A549 (cell line): ENCODE measurements at regions not wholly inside any gene's neighbourhood (a gene's known extent, or its start where the extent isn't known, plus 50 kb on each side); places are given as distances from the start of the nearest gene placed in this dataset.

ENCODE experiments used
- CEBPB ChIP-seq, 2 experiments: fragments of >200 bp in 1 of 2; sonication (Bioruptor Twin) in 1 of 2; formaldehyde crosslinking in 1 of 2; IDR thresholded peaks; 2 replicates each; pipeline ENCODE4 v1.6.1; 2012 to 2016
- EP300 ChIP-seq, 2 experiments: fragments of >200 bp; sonication (Bioruptor Twin); formaldehyde crosslinking; IDR thresholded peaks; 2 replicates in 1 of 2; 3 replicates in 1 of 2; pipeline ENCODE4 v1.6.1; 2016 to 2017
- MAFK ChIP-seq: fragments of 450-650 bp; IDR thresholded peaks from 2 replicates; pipeline ENCODE4 v1.6.1; 2014; ENCODE audit not compliant: partially characterized antibody
- MYC ChIP-seq: IDR thresholded peaks from 2 replicates; pipeline ENCODE4 v1.6.1; 2012; ENCODE audit warnings: mild to moderate bottlenecking, inconsistent platforms, low read length, improper control_type of control experiment, borderline replicate concordance
- POLR2A ChIP-seq: IDR thresholded peaks from 2 replicates; pipeline ENCODE4 v1.6.1; 2012; ENCODE audit warnings: mild to moderate bottlenecking, low read length
- TF ChIP-seq, protein P1 (sequence below): IDR thresholded peaks from 2 replicates; pipeline ENCODE4 v1.6.1; 2012
- TF ChIP-seq, protein P2 (sequence below): fragments of >200 bp; sonication (Bioruptor Twin); formaldehyde crosslinking; IDR thresholded peaks from 3 replicates; pipeline ENCODE4 v1.5.1; 2016
- TF ChIP-seq, protein P3 (sequence below): fragments of >200 bp; sonication (Bioruptor Twin); formaldehyde crosslinking; IDR thresholded peaks from 3 replicates; pipeline ENCODE4 v1.6.1; 2016
- TF ChIP-seq, protein P4 (sequence below): fragments of 450-650 bp; IDR thresholded peaks from 2 replicates; pipeline ENCODE4 v1.6.1; 2014; ENCODE audit warnings: antibody characterized with exemption
- TF ChIP-seq, protein P5 (sequence below): fragments of 150-350 bp; IDR thresholded peaks from 2 replicates; pipeline ENCODE4 v1.6.1; 2014; ENCODE audit warnings: low read depth, mild to moderate bottlenecking, low read length

DNA sequence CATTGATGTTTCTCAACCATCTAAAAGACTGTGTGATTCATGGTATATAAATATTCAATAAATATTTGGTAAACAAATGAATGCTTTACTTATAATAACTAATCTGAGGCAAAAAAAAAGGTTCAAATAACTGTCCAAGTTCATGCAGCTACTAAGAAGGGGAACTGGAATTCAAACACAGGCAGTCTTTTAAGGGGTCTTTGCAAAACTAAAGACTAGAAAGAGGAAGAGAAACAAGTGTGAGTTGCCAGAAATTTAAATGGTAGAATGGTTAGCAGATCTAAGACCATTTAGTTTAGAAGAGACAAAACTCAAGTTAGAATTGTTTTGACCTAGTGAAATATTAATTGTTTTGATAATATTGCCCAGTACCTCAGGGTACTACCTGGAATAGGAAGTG, 642.0 kb upstream of the LRRN3 start:
- TF ChIP-seq, protein P1, sequence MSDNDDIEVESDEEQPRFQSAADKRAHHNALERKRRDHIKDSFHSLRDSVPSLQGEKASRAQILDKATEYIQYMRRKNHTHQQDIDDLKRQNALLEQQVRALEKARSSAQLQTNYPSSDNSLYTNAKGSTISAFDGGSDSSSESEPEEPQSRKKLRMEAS = no peak
- TF ChIP-seq MYC = no peak
- TF ChIP-seq, protein P2, sequence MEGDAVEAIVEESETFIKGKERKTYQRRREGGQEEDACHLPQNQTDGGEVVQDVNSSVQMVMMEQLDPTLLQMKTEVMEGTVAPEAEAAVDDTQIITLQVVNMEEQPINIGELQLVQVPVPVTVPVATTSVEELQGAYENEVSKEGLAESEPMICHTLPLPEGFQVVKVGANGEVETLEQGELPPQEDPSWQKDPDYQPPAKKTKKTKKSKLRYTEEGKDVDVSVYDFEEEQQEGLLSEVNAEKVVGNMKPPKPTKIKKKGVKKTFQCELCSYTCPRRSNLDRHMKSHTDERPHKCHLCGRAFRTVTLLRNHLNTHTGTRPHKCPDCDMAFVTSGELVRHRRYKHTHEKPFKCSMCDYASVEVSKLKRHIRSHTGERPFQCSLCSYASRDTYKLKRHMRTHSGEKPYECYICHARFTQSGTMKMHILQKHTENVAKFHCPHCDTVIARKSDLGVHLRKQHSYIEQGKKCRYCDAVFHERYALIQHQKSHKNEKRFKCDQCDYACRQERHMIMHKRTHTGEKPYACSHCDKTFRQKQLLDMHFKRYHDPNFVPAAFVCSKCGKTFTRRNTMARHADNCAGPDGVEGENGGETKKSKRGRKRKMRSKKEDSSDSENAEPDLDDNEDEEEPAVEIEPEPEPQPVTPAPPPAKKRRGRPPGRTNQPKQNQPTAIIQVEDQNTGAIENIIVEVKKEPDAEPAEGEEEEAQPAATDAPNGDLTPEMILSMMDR = no peak
- TF ChIP-seq MAFK = no peak
- no peak for TF ChIP-seq POLR2A
- TF ChIP-seq, protein P3, sequence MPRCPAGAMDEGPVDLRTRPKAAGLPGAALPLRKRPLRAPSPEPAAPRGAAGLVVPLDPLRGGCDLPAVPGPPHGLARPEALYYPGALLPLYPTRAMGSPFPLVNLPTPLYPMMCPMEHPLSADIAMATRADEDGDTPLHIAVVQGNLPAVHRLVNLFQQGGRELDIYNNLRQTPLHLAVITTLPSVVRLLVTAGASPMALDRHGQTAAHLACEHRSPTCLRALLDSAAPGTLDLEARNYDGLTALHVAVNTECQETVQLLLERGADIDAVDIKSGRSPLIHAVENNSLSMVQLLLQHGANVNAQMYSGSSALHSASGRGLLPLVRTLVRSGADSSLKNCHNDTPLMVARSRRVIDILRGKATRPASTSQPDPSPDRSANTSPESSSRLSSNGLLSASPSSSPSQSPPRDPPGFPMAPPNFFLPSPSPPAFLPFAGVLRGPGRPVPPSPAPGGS = no peak
- TF ChIP-seq, protein P4, sequence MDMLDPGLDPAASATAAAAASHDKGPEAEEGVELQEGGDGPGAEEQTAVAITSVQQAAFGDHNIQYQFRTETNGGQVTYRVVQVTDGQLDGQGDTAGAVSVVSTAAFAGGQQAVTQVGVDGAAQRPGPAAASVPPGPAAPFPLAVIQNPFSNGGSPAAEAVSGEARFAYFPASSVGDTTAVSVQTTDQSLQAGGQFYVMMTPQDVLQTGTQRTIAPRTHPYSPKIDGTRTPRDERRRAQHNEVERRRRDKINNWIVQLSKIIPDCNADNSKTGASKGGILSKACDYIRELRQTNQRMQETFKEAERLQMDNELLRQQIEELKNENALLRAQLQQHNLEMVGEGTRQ = no peak
- TF ChIP-seq EP300 (IDR thresholded peaks at IDR 0.05) = no peak
- TF ChIP-seq, protein P5, sequence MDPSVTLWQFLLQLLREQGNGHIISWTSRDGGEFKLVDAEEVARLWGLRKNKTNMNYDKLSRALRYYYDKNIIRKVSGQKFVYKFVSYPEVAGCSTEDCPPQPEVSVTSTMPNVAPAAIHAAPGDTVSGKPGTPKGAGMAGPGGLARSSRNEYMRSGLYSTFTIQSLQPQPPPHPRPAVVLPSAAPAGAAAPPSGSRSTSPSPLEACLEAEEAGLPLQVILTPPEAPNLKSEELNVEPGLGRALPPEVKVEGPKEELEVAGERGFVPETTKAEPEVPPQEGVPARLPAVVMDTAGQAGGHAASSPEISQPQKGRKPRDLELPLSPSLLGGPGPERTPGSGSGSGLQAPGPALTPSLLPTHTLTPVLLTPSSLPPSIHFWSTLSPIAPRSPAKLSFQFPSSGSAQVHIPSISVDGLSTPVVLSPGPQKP = no peak
- no peak for TF ChIP-seq CEBPB (IDR thresholded peaks at IDR 0.05)
